H9 (cell line): ENCODE measurements at regions not wholly inside any gene's neighbourhood (a gene's known extent, or its start where the extent isn't known, plus 50 kb on each side); places are given as distances from the start of the nearest gene placed in this dataset.

Experiments used
- DNase-seq: peaks from one replicate; pipeline ENCODE4 v3.0.0-alpha.2; 2017
- H2AFZ ChIP-seq: one replicate; pipeline ENCODE4 v1.6.1; 2013; ENCODE audit warnings: mild to moderate bottlenecking, low read length, control low read depth, moderate library complexity
- H2AK5ac ChIP-seq: 2 replicates; pipeline ENCODE4 v1.6.1; 2013; ENCODE audit warnings: low read length, control low read depth, mixed read lengths; ENCODE audit not compliant: insufficient read length
- H2BK120ac ChIP-seq: one replicate; pipeline ENCODE4 v1.6.1; 2013; ENCODE audit warnings: low read depth, mild to moderate bottlenecking, low read length, control low read depth, inconsistent platforms; ENCODE audit not compliant: poor library complexity, severe bottlenecking
- H2BK12ac ChIP-seq: 2 replicates; pipeline ENCODE4 v1.6.1; 2013; ENCODE audit warnings: low read length, control low read depth, mixed read lengths, low read depth; ENCODE audit not compliant: insufficient read length
- H2BK15ac ChIP-seq: 2 replicates; pipeline ENCODE4 v1.6.1; 2013; ENCODE audit warnings: low read depth, low read length, control low read depth
- H2BK20ac ChIP-seq: one replicate; pipeline ENCODE4 v1.6.1; 2013; ENCODE audit warnings: low read depth, mild to moderate bottlenecking, low read length, control low read depth, inconsistent platforms; ENCODE audit not compliant: poor library complexity, severe bottlenecking
- H2BK5ac ChIP-seq: 2 replicates; pipeline ENCODE4 v1.6.1; 2013; ENCODE audit warnings: low read length, control low read depth, mixed read lengths; ENCODE audit not compliant: insufficient read length
- H3K14ac ChIP-seq: 2 replicates; pipeline ENCODE4 v1.6.1; 2013; ENCODE audit warnings: low read length, control low read depth; ENCODE audit not compliant: insufficient read depth
- H3K18ac ChIP-seq: 2 replicates; pipeline ENCODE4 v1.6.1; 2013; ENCODE audit warnings: low read depth, mild to moderate bottlenecking, mixed read lengths, low read length, control low read depth; ENCODE audit not compliant: insufficient read length
- H3K23ac ChIP-seq: 2 replicates; pipeline ENCODE4 v1.6.1; 2013; ENCODE audit warnings: low read length, control low read depth, mixed read lengths, low read depth; ENCODE audit not compliant: insufficient read length
- H3K23me2 ChIP-seq: 2 replicates; pipeline ENCODE4 v1.6.1; 2013; ENCODE audit warnings: low read depth, mild to moderate bottlenecking, mixed read lengths, low read length, control low read depth; ENCODE audit not compliant: insufficient read length, poor library complexity, severe bottlenecking
- H3K27ac ChIP-seq: 2 replicates; pipeline ENCODE4 v1.5.1; 2013; ENCODE audit warnings: low read length, control low read depth, mixed read lengths, low read depth; ENCODE audit not compliant: insufficient read length
- H3K27me3 ChIP-seq: 2 replicates; pipeline ENCODE4 v1.6.1; 2013; ENCODE audit warnings: low read length, control low read depth, inconsistent platforms; ENCODE audit not compliant: insufficient read depth
- H3K4ac ChIP-seq: 2 replicates; pipeline ENCODE4 v1.6.1; 2013; ENCODE audit warnings: low read depth, mild to moderate bottlenecking, control low read depth, inconsistent platforms, low read length, moderate library complexity
- H3K4me1 ChIP-seq: 2 replicates; pipeline ENCODE4 v1.6.1; 2013; ENCODE audit warnings: low read length, control low read depth, inconsistent platforms; ENCODE audit not compliant: insufficient read depth
- H3K4me2 ChIP-seq: 2 replicates; pipeline ENCODE4 v1.6.1; 2013; ENCODE audit warnings: low read length, control low read depth, mixed read lengths; ENCODE audit not compliant: insufficient read length, insufficient read depth
- H3K56ac ChIP-seq: 2 replicates; pipeline ENCODE4 v1.6.1; 2013; ENCODE audit warnings: low read depth, mild to moderate bottlenecking, mixed read lengths, low read length, control low read depth; ENCODE audit not compliant: insufficient read length
- H3K79me1 ChIP-seq: 2 replicates; pipeline ENCODE4 v1.6.1; 2013; ENCODE audit warnings: low read depth, mild to moderate bottlenecking, moderate library complexity, low read length, control low read depth, inconsistent platforms; ENCODE audit not compliant: insufficient read depth, poor library complexity, severe bottlenecking
- H3K79me2 ChIP-seq: 2 replicates; pipeline ENCODE4 v1.6.1; 2013; ENCODE audit warnings: low read length, control low read depth, inconsistent platforms; ENCODE audit not compliant: insufficient read depth
- H3K9ac ChIP-seq: 2 replicates; pipeline ENCODE4 v1.6.1; 2013; ENCODE audit warnings: low read length, control low read depth, mixed read lengths; ENCODE audit not compliant: insufficient read length; ENCODE audit errors: extremely low read depth
- H3K9me3 ChIP-seq: one replicate; pipeline ENCODE4 v1.6.1; 2013; ENCODE audit warnings: low read depth, low read length, inconsistent platforms; ENCODE audit not compliant: control insufficient read depth
- H3T11ph ChIP-seq: one replicate; pipeline ENCODE4 v1.6.1; 2013; ENCODE audit warnings: mild to moderate bottlenecking, low read length, control low read depth, inconsistent platforms
- H4K20me1 ChIP-seq: one replicate; pipeline ENCODE4 v1.6.1; 2013; ENCODE audit not compliant: control insufficient read depth, insufficient read length, insufficient read depth
- H4K5ac ChIP-seq: 2 replicates; pipeline ENCODE4 v1.6.1; 2013; ENCODE audit warnings: low read depth, mild to moderate bottlenecking, mixed read lengths, low read length, control low read depth; ENCODE audit not compliant: insufficient read length
- H4K8ac ChIP-seq: replicated peaks from 2 replicates; pipeline ENCODE4 v1.6.1; 2013; ENCODE audit warnings: low read length, control low read depth, mixed read lengths, low read depth; ENCODE audit not compliant: insufficient read length
- H4K91ac ChIP-seq: 2 replicates; pipeline ENCODE4 v1.6.1; 2013; ENCODE audit warnings: low read depth, mild to moderate bottlenecking, moderate library complexity, mixed read lengths, low read length, control low read depth; ENCODE audit not compliant: insufficient read length
- H3K27ac Mint-ChIP-seq, 3 experiments: 2 replicates in 2 of 3; 3 replicates in 1 of 3; pipeline ENCODE4 v1.8.0; 2020 to 2021; ENCODE audit warnings: mixed read lengths in 3 of 3, mild to moderate bottlenecking in 1 of 3, moderate library complexity in 1 of 3
- H3K27me3 Mint-ChIP-seq: 2 replicates; pipeline ENCODE4 v1.8.0; 2021; ENCODE audit warnings: low read depth, mild to moderate bottlenecking, moderate library complexity, mixed read lengths
- H3K36me3 Mint-ChIP-seq, 3 experiments: 2 replicates in 2 of 3; 3 replicates in 1 of 3; pipeline ENCODE4 v1.8.0; 2020 to 2021; ENCODE audit warnings: low read depth in 3 of 3, mixed read lengths in 3 of 3; ENCODE audit not compliant: insufficient read depth in 1 of 3
- H3K4me1 Mint-ChIP-seq, 2 experiments: 2 replicates each; pipeline ENCODE4 v1.8.0; 2020; ENCODE audit warnings: mixed read lengths in 2 of 2
- H3K4me3 Mint-ChIP-seq, 2 experiments: 2 replicates in 1 of 2; 3 replicates in 1 of 2; pipeline ENCODE4 v1.8.0; 2020 to 2021; ENCODE audit warnings: mild to moderate bottlenecking in 2 of 2, mixed read lengths in 2 of 2, moderate library complexity in 1 of 2
- H3K9me3 Mint-ChIP-seq, 2 experiments: 2 replicates in 1 of 2; 3 replicates in 1 of 2; pipeline ENCODE4 v1.8.0; 2020; ENCODE audit warnings: mild to moderate bottlenecking in 2 of 2, mixed read lengths in 2 of 2, moderate library complexity in 1 of 2
- WGBS: extraction: QIAGEN DNeasy Blood & Tissue Kit; methylation state at CpG from one replicate; pipeline ENCODE4 v1.1.7; 2013; ENCODE audit warnings: missing lambda C conversion rate, low lambda C conversion rate, mixed read lengths; ENCODE audit not compliant: insufficient read length; ENCODE audit errors: extremely low coverage; 5-methylcytosine and 5-hydroxymethylcytosine counted together
- TF ChIP-seq, protein P1 (sequence below): fragments of 200-600 bp; sonication (generic); conservative IDR thresholded peaks from 3 replicates; pipeline ENCODE4 v1.8.0; 2021; ENCODE audit warnings: antibody characterized with exemption, mild to moderate bottlenecking

- H3K4me2 ChIP-seq: no peak overlapping the region
- no peaks in the 10 kb centered on the region for H4K20me1 ChIP-seq
- H3K4me1 Mint-ChIP-seq: peaks cover 23 to 32% of the 10 kb centered on the region in 2 experiments
- H3K4ac ChIP-seq: no peak overlapping the region
- H3T11ph ChIP-seq: no peak overlapping the region
- H3K9me3 ChIP-seq: no peaks in the 10 kb centered on the region
- no peak overlapping the region for H4K91ac ChIP-seq
- H3K79me2 ChIP-seq: no peaks in the 10 kb centered on the region
- no peak overlapping the region for H2BK20ac ChIP-seq
- H3K27ac Mint-ChIP-seq: no peak overlapping the region
- H3K9me3 Mint-ChIP-seq: peaks cover 0 to 7% of the 10 kb centered on the region in 2 experiments; a peak in 3 of 5 replicates
- no peak overlapping the region for H2BK120ac ChIP-seq
- no CpG with 5 or more reads among the region's 2 CpGs for WGBS
- H3K36me3 Mint-ChIP-seq: peaks cover 0 to 2% (median 0%) of the 10 kb centered on the region in 3 experiments; a peak in 1 of 7 replicates
- H3K27me3 Mint-ChIP-seq: no peaks in the 10 kb centered on the region
- H4K5ac ChIP-seq: no peak overlapping the region
- no peak overlapping the region for H3K56ac ChIP-seq
- no peak overlapping the region for H3K4me3 Mint-ChIP-seq
- H3K79me1 ChIP-seq: no peaks in the 10 kb centered on the region
- H2BK12ac ChIP-seq: no peak overlapping the region
- no peak overlapping the region for H4K8ac ChIP-seq
- H3K9ac ChIP-seq: no peak overlapping the region
- DNase-seq: no peak
- H2AK5ac ChIP-seq: no peak overlapping the region
- H3K27ac ChIP-seq: no peak overlapping the region
- H3K27me3 ChIP-seq: no peaks in the 10 kb centered on the region
- H3K18ac ChIP-seq: no peak overlapping the region
- H3K23me2 ChIP-seq: no peaks in the 10 kb centered on the region
- TF ChIP-seq, protein P1, sequence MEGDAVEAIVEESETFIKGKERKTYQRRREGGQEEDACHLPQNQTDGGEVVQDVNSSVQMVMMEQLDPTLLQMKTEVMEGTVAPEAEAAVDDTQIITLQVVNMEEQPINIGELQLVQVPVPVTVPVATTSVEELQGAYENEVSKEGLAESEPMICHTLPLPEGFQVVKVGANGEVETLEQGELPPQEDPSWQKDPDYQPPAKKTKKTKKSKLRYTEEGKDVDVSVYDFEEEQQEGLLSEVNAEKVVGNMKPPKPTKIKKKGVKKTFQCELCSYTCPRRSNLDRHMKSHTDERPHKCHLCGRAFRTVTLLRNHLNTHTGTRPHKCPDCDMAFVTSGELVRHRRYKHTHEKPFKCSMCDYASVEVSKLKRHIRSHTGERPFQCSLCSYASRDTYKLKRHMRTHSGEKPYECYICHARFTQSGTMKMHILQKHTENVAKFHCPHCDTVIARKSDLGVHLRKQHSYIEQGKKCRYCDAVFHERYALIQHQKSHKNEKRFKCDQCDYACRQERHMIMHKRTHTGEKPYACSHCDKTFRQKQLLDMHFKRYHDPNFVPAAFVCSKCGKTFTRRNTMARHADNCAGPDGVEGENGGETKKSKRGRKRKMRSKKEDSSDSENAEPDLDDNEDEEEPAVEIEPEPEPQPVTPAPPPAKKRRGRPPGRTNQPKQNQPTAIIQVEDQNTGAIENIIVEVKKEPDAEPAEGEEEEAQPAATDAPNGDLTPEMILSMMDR: no peak
- no peaks in the 10 kb centered on the region for H3K4me1 ChIP-seq
- no peak overlapping the region for H3K23ac ChIP-seq
- no peak overlapping the region for H2BK5ac ChIP-seq
- H2BK15ac ChIP-seq: no peak overlapping the region
- no peak overlapping the region for H3K14ac ChIP-seq
- no peak overlapping the region for H2AFZ ChIP-seq
Measured at GRCh38 chr3:35487376-35487775, 151.9 kb upstream of the ARPP21 start.
